SK-N-SH (cell line): ENCODE measurements at regions not wholly inside any gene's neighbourhood (a gene's known extent, or its start where the extent isn't known, plus 50 kb on each side); places are given as distances from the start of the nearest gene placed in this dataset.

Experiments used
- CTCF ChIP-seq: fragments of 200-600 bp; sonication (generic); IDR thresholded peaks from 2 replicates; pipeline ENCODE4 v1.6.1; 2017; ENCODE audit warnings: antibody characterized with exemption, mild to moderate bottlenecking, moderate library complexity
- EP300 ChIP-seq, 2 experiments: IDR thresholded peaks; 2 replicates each; pipeline versions ENCODE4 v1.4.0 to v1.6.1; 2012; ENCODE audit warnings: borderline replicate concordance in 1 of 2, low read depth in 1 of 2, low read length in 1 of 2
- GABPA ChIP-seq: IDR thresholded peaks from 2 replicates; pipeline ENCODE4 v1.4.0; 2012; ENCODE audit warnings: low read depth, mild to moderate bottlenecking
- NFIC ChIP-seq: IDR thresholded peaks from 2 replicates; pipeline ENCODE4 v1.4.0; 2012; ENCODE audit warnings: borderline replicate concordance
- RXRA ChIP-seq: IDR thresholded peaks from 2 replicates; pipeline ENCODE4 v1.4.0; 2012; ENCODE audit warnings: low read depth, mild to moderate bottlenecking, borderline replicate concordance
- SMC3 ChIP-seq: IDR thresholded peaks from 2 replicates; pipeline ENCODE4 v1.6.1; 2012; ENCODE audit warnings: low read depth, low read length, improper control_type of control experiment
- ZBTB33 ChIP-seq: IDR thresholded peaks from 2 replicates; pipeline ENCODE4 v1.4.0; 2012; ENCODE audit warnings: low read depth, borderline replicate concordance

- TF ChIP-seq CTCF (0 out of 2 replicates have a peak, but pooled peaks have one; percentile 19), GABPA (no peak), EP300 (IDR thresholded peaks at IDR 0.05; ENCODE audit: borderline replicate concordance in 1 of 2, low read depth in 1 of 2, low read length in 1 of 2) (no peak), RXRA (peak; percentile 19; the same call in 1 of the 2 replicates), SMC3 (no peak), ZBTB33 (no peak), NFIC (peak; percentile 12; the same call in 1 of the 2 replicates)
These were observed 390.4 kb downstream of the RFC3 start for GRCh38 chr13:34208336-34208735.
